AG04450 (cell line): ENCODE measurements at regions not wholly inside any gene's neighbourhood (a gene's known extent, or its start where the extent isn't known, plus 50 kb on each side); places are given as distances from the start of the nearest gene placed in this dataset.

Source experiments
- CTCF ChIA-PET: fragments of 300-600, 350-600 bp; formaldehyde crosslinking; extraction: SDS; loops from one replicate; lab custom pipeline; 2022; ENCODE audit warnings: antibody characterized with exemption, inconsistent platforms; lab: Charles Lee
- POLR2A ChIA-PET: fragments of 350-600 bp; formaldehyde crosslinking; extraction: SDS; loops from one replicate; lab custom pipeline; 2021; ENCODE audit warnings: antibody characterized with exemption, inconsistent platforms; lab: Yijun Ruan, JAX
- DNase-seq: peaks from one replicate; pipeline ENCODE4 v3.0.0-alpha.2; 2011; ENCODE audit warnings: low read depth, low spot score
- H3K27ac ChIP-seq: one replicate; pipeline ENCODE4 v1.5.1; 2012; ENCODE audit warnings: low read depth, low read length, control low read depth
- H3K27me3 ChIP-seq: one replicate; pipeline ENCODE4 v1.6.0; 2012; ENCODE audit warnings: low read length; ENCODE audit not compliant: control insufficient read depth, insufficient read depth
- H3K4me3 ChIP-seq: 2 replicates; pipeline ENCODE4 v1.5.1; 2011; ENCODE audit warnings: mild to moderate bottlenecking, low read depth, low read length, control low read depth
- H3K9me3 ChIP-seq: 2 replicates; pipeline ENCODE4 v1.5.1; 2012; ENCODE audit warnings: low read length; ENCODE audit not compliant: control insufficient read depth, insufficient read depth
- CTCF ChIP-seq: IDR thresholded peaks from 2 replicates; pipeline ENCODE4 v1.5.1; 2011; ENCODE audit warnings: low read depth, low read length, control low read depth, inconsistent platforms

- TF ChIP-seq CTCF, result no peak
- POLR2A ChIA-PET, result no interaction called here
- Histone ChIP-seq H3K27ac (no peak overlapping the region), H3K4me3 (no peak overlapping the region), H3K9me3 (no peaks in the 10 kb centered on the region), H3K27me3 (no peaks in the 10 kb centered on the region)
- no peak for DNase-seq
- CTCF ChIA-PET, result no interaction called here
Measured at GRCh38 chr3:94965867-94966475, 903.1 kb downstream of the NSUN3 start.

- POLR2A ChIA-PET, result no interaction called here
- no peak for TF ChIP-seq CTCF
- no peak overlapping the region for H3K4me3 ChIP-seq
- no peaks in the 10 kb centered on the region for H3K27me3 ChIP-seq
- no peaks in the 10 kb centered on the region for H3K9me3 ChIP-seq
- no peak for DNase-seq
- H3K27ac ChIP-seq, result no peak overlapping the region
- CTCF ChIA-PET, result no interaction called here
Measured at GRCh38 chr3:94967196-94967595, 904.3 kb downstream of the NSUN3 start.

GRCh38 chr3:94968519-94968918, 905.7 kb downstream of the NSUN3 start:
- Histone ChIP-seq H3K9me3 (peaks cover under 1% of the 10 kb centered on the region; the same call in 1 of the 2 replicates), H3K4me3 (no peak overlapping the region), H3K27ac (no peak overlapping the region), H3K27me3 (no peaks in the 10 kb centered on the region)
- TF ChIP-seq CTCF, result no peak
- CTCF ChIA-PET, result no interaction called here
- POLR2A ChIA-PET, result no interaction called here
- DNase-seq, result no peak

- Histone ChIP-seq H3K4me3 (no peak overlapping the region), H3K27me3 (no peaks in the 10 kb centered on the region), H3K9me3 (peaks cover 4% of the 10 kb centered on the region; the same call in 1 of the 2 replicates), H3K27ac (no peak overlapping the region)
- ChIA-PET CTCF (no interaction called here), POLR2A (no interaction called here)
- DNase-seq, result no peak
- no peak for TF ChIP-seq CTCF
Measured at GRCh38 chr3:94972066-94972465, 909.2 kb downstream of the NSUN3 start.

GRCh38 chr3:94978084-94978483, 915.2 kb downstream of the NSUN3 start:
- Histone ChIP-seq H3K27ac (no peak overlapping the region), H3K27me3 (no peaks in the 10 kb centered on the region), H3K9me3 (peaks cover 4% of the 10 kb centered on the region; the same call in 1 of the 2 replicates), H3K4me3 (no peak overlapping the region)
- DNase-seq, result no peak
- CTCF ChIA-PET, result interaction anchor here (0.6 kb wide), 1 partner anchor 648 kb away, joined by 3 read pairs; no protein-coding TSS in a partner anchor
- POLR2A ChIA-PET, result no interaction called here
- no peak for TF ChIP-seq CTCF
